ENCODE measurements at regions not wholly inside any gene's neighbourhood (a gene's known extent, or its start where the extent isn't known, plus 50 kb on each side); places are given as distances from the start of the nearest gene placed in this dataset.

GRCh38 chr7:19491821-19492452 is 216.9 kb downstream of the POLR1F start:
- H3K36me3 ChIP-seq, result no peaks in the 10 kb centered on the region
- H3K4me1 ChIP-seq, result no peaks in the 10 kb centered on the region
- H3K27ac ChIP-seq, result no peak overlapping the region
- H3K9me3 ChIP-seq, result no peaks in the 10 kb centered on the region
- DNase-seq (peak in 2 of 4 donors; percentile 3 to 33), ATAC-seq (no peak)
- intact Hi-C loops (cut with DNase I), result no loop called here
- H3K4me3 ChIP-seq, result no peak overlapping the region
- H3K27me3 ChIP-seq, result no peaks in the 10 kb centered on the region
- peak in 1 of 2 donors; percentile 39 for TF ChIP-seq CTCF (IDR thresholded peaks at IDR 0.05)

GRCh38 chr7:19491371-19491770 is 217.5 kb downstream of the POLR1F start:
- no peak overlapping the region for H3K27ac ChIP-seq
- H3K4me1 ChIP-seq, result no peaks in the 10 kb centered on the region
- H3K36me3 ChIP-seq, result no peaks in the 10 kb centered on the region
- ATAC-seq (no peak), DNase-seq (no peak)
- TF ChIP-seq CTCF (IDR thresholded peaks at IDR 0.05), result no peak
- no peak overlapping the region for H3K4me3 ChIP-seq
- H3K9me3 ChIP-seq, result no peaks in the 10 kb centered on the region
- intact Hi-C loops (cut with DNase I), result no loop called here
- H3K27me3 ChIP-seq, result no peaks in the 10 kb centered on the region

GRCh38 chr7:19489162-19489820 is 219.5 kb downstream of the POLR1F start:
- no peak for TF ChIP-seq CTCF (IDR thresholded peaks at IDR 0.05)
- H3K27me3 ChIP-seq, result no peaks in the 10 kb centered on the region
- no peak overlapping the region for H3K27ac ChIP-seq
- DNase-seq (peak in 1 of 4 donors; percentile 48), ATAC-seq (no peak)
- H3K36me3 ChIP-seq, result no peaks in the 10 kb centered on the region
- H3K4me1 ChIP-seq, result no peaks in the 10 kb centered on the region
- H3K9me3 ChIP-seq, result peaks cover 0 to 2% of the 10 kb centered on the region in 2 donors
- no peak overlapping the region for H3K4me3 ChIP-seq
- intact Hi-C loops (cut with DNase I), result no loop called here

GRCh38 chr7:19488056-19488455 is 220.8 kb downstream of the POLR1F start:
- no peaks in the 10 kb centered on the region for H3K4me1 ChIP-seq
- no peak for ATAC-seq
- intact Hi-C loops (cut with DNase I), result no loop called here
- no peaks in the 10 kb centered on the region for H3K27me3 ChIP-seq
- no peak for TF ChIP-seq CTCF (IDR thresholded peaks at IDR 0.05)
- DNase-seq, result no peak
- no peaks in the 10 kb centered on the region for H3K36me3 ChIP-seq
- H3K4me3 ChIP-seq, result no peak overlapping the region
- no peak overlapping the region for H3K27ac ChIP-seq
- peaks cover 0 to 2% of the 10 kb centered on the region in 2 donors for H3K9me3 ChIP-seq

- no peaks in the 10 kb centered on the region for H3K27me3 ChIP-seq
- H3K27ac ChIP-seq, result no peak overlapping the region
- TF ChIP-seq CTCF (IDR thresholded peaks at IDR 0.05), result no peak
- intact Hi-C loops (cut with DNase I), result no loop called here
- ATAC-seq, result no peak
- no peak for DNase-seq
- no peak overlapping the region for H3K4me3 ChIP-seq
- H3K4me1 ChIP-seq, result no peaks in the 10 kb centered on the region
- peaks cover 0 to 12% of the 10 kb centered on the region in 2 donors for H3K9me3 ChIP-seq
- H3K36me3 ChIP-seq, result no peaks in the 10 kb centered on the region
These were observed 226.2 kb downstream of the POLR1F start for GRCh38 chr7:19482628-19483027.

Data from left lung (tissue), 4 donors.